Neuron (in vitro differentiated cells): ENCODE measurements at regions not wholly inside any gene's neighbourhood (a gene's known extent, or its start where the extent isn't known, plus 50 kb on each side); places are given as distances from the start of the nearest gene placed in this dataset.

Experiments used
- H2AFZ ChIP-seq: one replicate; pipeline ENCODE4 v1.6.1; 2013; ENCODE audit warnings: low read depth, mild to moderate bottlenecking, inconsistent platforms, low read length, moderate library complexity
- H3K27me3 ChIP-seq: one replicate; pipeline ENCODE4 v1.6.1; 2013; ENCODE audit warnings: low read length; ENCODE audit not compliant: insufficient read depth
- H3K36me3 ChIP-seq: one replicate; pipeline ENCODE4 v1.6.1; 2013; ENCODE audit warnings: low read length; ENCODE audit not compliant: insufficient read depth
- H3K4me1 ChIP-seq: one replicate; pipeline ENCODE4 v1.6.1; 2013; ENCODE audit warnings: low read length; ENCODE audit not compliant: insufficient read depth
- H3K4me3 ChIP-seq: 2 replicates; pipeline ENCODE4 v1.5.1; 2013; ENCODE audit warnings: mild to moderate bottlenecking, low read length, moderate library complexity
- H3K9me3 ChIP-seq: one replicate; pipeline ENCODE4 v1.6.1; 2013; ENCODE audit warnings: low read length

DNA sequence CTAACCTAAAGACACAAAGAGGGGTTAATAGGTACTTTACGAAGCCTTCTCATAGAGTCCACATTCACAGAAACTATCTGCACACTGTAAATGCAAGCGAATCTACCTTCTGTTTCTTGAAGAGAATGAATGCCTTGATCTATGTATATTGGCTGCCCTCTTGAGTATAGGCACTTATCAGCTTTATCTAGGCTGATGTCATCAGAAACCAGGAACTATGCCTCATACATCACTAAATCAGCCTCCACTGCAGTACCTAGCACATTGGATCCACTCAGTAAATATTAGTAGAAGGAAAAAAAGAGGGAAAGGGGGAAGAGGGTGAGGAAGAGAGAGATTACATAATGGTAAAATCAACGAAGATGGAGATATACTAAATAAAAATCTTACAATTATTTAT is 477.1 kb downstream of the CAAP1 start:
- no peaks in the 10 kb centered on the region for H3K27me3 ChIP-seq
- no peaks in the 10 kb centered on the region for H3K36me3 ChIP-seq
- H3K4me1 ChIP-seq, result no peaks in the 10 kb centered on the region
- H2AFZ ChIP-seq, result no peak overlapping the region
- no peaks in the 10 kb centered on the region for H3K9me3 ChIP-seq
- no peak overlapping the region for H3K4me3 ChIP-seq

DNA sequence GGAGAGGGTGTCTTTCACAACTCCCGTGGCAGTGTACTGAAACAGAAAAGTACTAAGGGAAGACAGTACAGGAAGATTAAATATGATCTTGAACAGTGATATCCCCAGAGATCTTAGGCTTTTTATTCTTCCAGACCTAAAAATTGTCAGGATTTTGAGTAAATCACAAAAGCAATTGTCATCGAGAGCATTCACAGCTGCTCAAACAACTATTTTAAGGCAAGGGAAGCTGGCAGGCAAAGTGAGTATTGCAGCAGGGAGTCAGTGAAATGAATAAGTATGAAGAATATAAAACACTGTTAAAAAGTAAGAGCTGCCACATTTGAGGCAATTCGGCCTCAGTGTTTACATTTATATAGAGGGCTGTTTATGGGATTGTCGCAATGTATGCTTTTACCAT is 479.0 kb downstream of the CAAP1 start:
- H3K9me3 ChIP-seq, result no peaks in the 10 kb centered on the region
- H2AFZ ChIP-seq, result no peak overlapping the region
- no peak overlapping the region for H3K4me3 ChIP-seq
- H3K4me1 ChIP-seq, result no peaks in the 10 kb centered on the region
- no peaks in the 10 kb centered on the region for H3K36me3 ChIP-seq
- no peaks in the 10 kb centered on the region for H3K27me3 ChIP-seq

DNA sequence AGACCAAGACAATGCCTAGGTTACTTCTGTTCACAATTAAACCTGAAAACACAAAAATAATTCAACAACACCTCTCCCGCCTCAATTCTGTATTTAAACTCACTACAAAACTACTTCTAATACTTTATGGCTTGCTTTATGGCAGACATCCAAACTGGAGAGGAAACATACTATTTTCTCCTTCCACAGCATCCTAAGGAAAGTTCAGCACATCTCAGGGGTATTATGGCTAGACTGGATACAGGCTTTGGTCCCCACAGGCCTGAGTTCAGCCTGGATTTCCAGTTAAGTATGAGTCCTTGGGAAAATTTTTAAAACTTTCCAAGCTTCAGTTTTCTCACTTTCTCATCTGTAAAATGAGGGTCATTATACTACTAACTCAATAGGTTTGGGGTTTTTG is 480.2 kb downstream of the CAAP1 start:
- Histone ChIP-seq H3K36me3 (no peaks in the 10 kb centered on the region), H2AFZ (no peak overlapping the region), H3K27me3 (no peaks in the 10 kb centered on the region), H3K4me1 (no peaks in the 10 kb centered on the region), H3K4me3 (no peak overlapping the region), H3K9me3 (no peaks in the 10 kb centered on the region)

DNA sequence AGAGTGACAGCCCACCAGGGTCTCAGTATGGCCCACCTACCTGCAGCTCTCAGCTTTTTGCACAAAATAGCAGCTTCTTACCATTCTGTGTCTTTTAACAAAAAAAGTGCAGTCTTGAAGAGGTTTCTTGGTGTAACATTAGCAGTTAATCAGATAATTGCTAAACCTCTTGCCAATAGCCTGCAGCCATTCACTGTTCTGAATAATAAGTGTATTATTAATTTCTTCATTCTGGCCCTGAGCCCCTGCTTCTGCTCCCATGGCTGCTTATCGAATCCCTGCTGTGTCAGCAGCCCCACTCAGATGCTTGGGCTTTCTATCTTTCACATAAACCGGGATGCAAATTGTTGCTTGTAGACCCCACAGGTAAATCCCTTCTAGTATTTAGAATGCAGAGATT is 485.9 kb downstream of the CAAP1 start:
- H3K4me3 ChIP-seq, result no peak overlapping the region
- H3K9me3 ChIP-seq, result no peaks in the 10 kb centered on the region
- H3K27me3 ChIP-seq, result no peaks in the 10 kb centered on the region
- no peaks in the 10 kb centered on the region for H3K4me1 ChIP-seq
- H3K36me3 ChIP-seq, result no peaks in the 10 kb centered on the region
- no peak overlapping the region for H2AFZ ChIP-seq

DNA sequence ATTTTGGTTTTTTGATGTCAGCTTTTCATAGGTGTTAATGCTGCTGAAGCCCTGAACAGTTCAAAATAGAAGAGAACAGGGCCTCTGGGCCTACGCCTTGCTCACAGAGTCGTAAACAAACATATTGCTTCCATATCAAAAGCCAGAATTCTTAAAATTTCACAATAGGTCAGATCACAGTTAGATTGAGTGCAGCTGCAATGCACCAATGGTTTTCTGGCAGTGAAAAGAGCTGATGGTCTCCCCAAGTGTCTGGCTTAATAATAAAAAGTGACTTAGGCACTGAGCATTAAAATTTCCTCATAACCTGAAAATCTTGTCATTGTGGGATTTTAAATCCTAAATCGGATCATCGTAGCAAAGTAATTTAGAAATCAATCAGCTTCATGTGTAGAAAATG is 493.0 kb downstream of the CAAP1 start:
- Histone ChIP-seq H3K36me3 (no peaks in the 10 kb centered on the region), H3K4me3 (no peak overlapping the region), H3K27me3 (no peaks in the 10 kb centered on the region), H3K4me1 (no peaks in the 10 kb centered on the region), H3K9me3 (no peaks in the 10 kb centered on the region), H2AFZ (no peak overlapping the region)

GRCh38 chr9:26394025-26394424 is 498.6 kb downstream of the CAAP1 start:
- no peaks in the 10 kb centered on the region for H3K36me3 ChIP-seq
- no peaks in the 10 kb centered on the region for H3K27me3 ChIP-seq
- no peak overlapping the region for H3K4me3 ChIP-seq
- H3K4me1 ChIP-seq, result peaks cover 8% of the 10 kb centered on the region
- no peak overlapping the region for H2AFZ ChIP-seq
- no peaks in the 10 kb centered on the region for H3K9me3 ChIP-seq

DNA sequence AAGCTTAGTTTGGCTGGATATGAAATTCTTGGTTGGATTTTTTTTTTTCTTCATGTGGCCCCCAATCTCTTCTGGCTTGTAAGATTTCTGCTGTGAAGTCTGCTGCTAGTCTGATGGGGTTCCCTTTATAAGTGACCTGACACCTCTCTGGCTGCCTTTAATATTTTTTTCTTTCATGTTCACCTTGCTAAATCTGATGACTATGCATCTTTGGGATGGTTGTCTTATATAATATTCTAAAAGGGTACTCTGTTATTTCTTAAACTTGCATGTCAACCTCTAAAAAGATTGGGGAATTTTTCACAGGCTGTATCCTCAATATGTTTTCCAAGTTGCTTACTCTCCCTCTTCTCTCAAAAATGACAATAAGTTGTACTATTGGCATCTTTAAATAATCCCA is 500.0 kb downstream of the CAAP1 start:
- peaks cover 8% of the 10 kb centered on the region for H3K4me1 ChIP-seq
- H3K9me3 ChIP-seq, result no peaks in the 10 kb centered on the region
- no peaks in the 10 kb centered on the region for H3K36me3 ChIP-seq
- H2AFZ ChIP-seq, result no peak overlapping the region
- no peak overlapping the region for H3K4me3 ChIP-seq
- H3K27me3 ChIP-seq, result no peaks in the 10 kb centered on the region

GRCh38 chr9:26391036-26391435 is 501.6 kb downstream of the CAAP1 start:
- Histone ChIP-seq H3K27me3 (no peaks in the 10 kb centered on the region), H3K36me3 (no peaks in the 10 kb centered on the region), H3K4me3 (no peak overlapping the region), H2AFZ (no peak overlapping the region), H3K9me3 (no peaks in the 10 kb centered on the region), H3K4me1 (peaks cover 8% of the 10 kb centered on the region)

DNA sequence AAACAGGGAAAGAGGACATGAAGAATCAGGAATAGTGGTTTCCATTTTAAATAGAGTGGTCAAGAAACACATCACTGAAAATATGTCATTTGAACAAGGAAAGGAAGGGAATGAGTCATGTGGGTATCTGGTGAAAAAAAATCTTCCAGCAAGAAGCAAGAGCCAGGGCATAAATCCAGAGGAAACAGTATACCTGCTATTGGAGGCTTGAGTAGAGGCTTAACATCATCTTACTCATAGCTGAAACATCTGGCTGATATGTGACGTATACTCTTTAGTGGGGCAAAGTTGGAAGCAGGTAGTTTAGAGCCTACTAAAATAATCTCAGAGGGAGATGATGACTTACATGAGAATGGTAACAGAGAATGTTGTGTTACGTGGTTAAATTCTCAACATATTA is 517.2 kb downstream of the CAAP1 start:
- no peaks in the 10 kb centered on the region for H3K36me3 ChIP-seq
- H2AFZ ChIP-seq, result no peak overlapping the region
- H3K9me3 ChIP-seq, result no peaks in the 10 kb centered on the region
- no peak overlapping the region for H3K4me3 ChIP-seq
- H3K27me3 ChIP-seq, result no peaks in the 10 kb centered on the region
- no peaks in the 10 kb centered on the region for H3K4me1 ChIP-seq

DNA sequence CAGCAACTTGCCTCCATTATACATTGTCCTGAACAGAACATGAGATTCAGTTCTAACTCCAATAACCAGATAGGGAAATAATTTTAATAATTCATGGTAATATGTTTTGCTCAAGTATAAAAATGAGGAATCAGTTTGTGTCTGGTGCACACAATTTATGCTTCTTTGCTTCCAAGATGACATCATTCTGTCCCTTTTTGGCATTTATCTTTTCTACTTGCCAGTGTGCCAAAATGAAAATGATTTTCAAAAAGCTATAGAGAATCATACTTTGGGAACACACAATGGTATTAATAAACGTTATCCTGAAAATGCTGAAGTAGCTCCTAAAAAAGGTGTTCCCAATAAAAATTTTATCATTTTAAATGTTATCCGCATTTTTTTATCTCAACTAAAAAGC is 519.0 kb downstream of the CAAP1 start:
- Histone ChIP-seq H3K36me3 (no peaks in the 10 kb centered on the region), H3K9me3 (no peaks in the 10 kb centered on the region), H3K27me3 (no peaks in the 10 kb centered on the region), H2AFZ (no peak overlapping the region), H3K4me1 (no peaks in the 10 kb centered on the region), H3K4me3 (no peak overlapping the region)

GRCh38 chr9:26371236-26371635 is 521.4 kb downstream of the CAAP1 start:
- Histone ChIP-seq H3K4me3 (no peak overlapping the region), H3K4me1 (no peaks in the 10 kb centered on the region), H3K9me3 (no peaks in the 10 kb centered on the region), H2AFZ (no peak overlapping the region), H3K27me3 (no peaks in the 10 kb centered on the region), H3K36me3 (no peaks in the 10 kb centered on the region)

GRCh38 chr9:26369093-26369492 is 523.5 kb downstream of the CAAP1 start:
- H2AFZ ChIP-seq, result no peak overlapping the region
- H3K4me1 ChIP-seq, result no peaks in the 10 kb centered on the region
- no peaks in the 10 kb centered on the region for H3K36me3 ChIP-seq
- no peaks in the 10 kb centered on the region for H3K27me3 ChIP-seq
- H3K4me3 ChIP-seq, result no peak overlapping the region
- no peaks in the 10 kb centered on the region for H3K9me3 ChIP-seq

DNA sequence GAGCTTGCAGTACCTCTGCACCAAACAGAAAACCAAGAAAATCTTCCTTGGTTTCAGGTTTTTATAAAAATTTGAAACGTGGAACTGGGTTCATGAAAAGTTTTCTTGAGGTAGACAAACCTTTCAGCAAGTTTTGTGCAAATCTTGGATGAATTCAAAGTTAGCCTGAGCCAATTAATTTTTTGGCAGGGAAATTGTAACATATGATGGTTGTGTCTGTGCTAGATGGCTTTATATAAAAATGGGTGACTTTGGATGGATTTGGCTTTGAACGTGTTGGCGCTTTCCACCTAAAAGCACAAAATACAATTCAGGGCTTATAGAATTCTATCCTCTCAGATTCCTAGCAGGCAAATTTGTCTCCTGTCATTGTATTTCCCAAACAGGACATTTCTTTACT is 524.4 kb downstream of the CAAP1 start:
- H2AFZ ChIP-seq, result no peak overlapping the region
- H3K36me3 ChIP-seq, result no peaks in the 10 kb centered on the region
- H3K27me3 ChIP-seq, result no peaks in the 10 kb centered on the region
- no peak overlapping the region for H3K4me3 ChIP-seq
- H3K9me3 ChIP-seq, result no peaks in the 10 kb centered on the region
- no peaks in the 10 kb centered on the region for H3K4me1 ChIP-seq

GRCh38 chr9:26361010-26361409 is 531.6 kb downstream of the CAAP1 start:
- Histone ChIP-seq H3K4me1 (no peaks in the 10 kb centered on the region), H3K4me3 (no peak overlapping the region), H3K27me3 (no peaks in the 10 kb centered on the region), H2AFZ (no peak overlapping the region), H3K9me3 (no peaks in the 10 kb centered on the region), H3K36me3 (no peaks in the 10 kb centered on the region)
